Activated CD8-positive, alpha-beta T cell treated with anti-CD3 and anti-CD28 coated beads for 36 hours (primary cell): ENCODE measurements at regions not wholly inside any gene's neighbourhood (a gene's known extent, or its start where the extent isn't known, plus 50 kb on each side); places are given as distances from the start of the nearest gene placed in this dataset.
A peak's percentile ranks its signal among the peaks of the same experiment; 100 is the strongest.

Experiments
- ATAC-seq: fragments of 200-7000 bp; cut with Tn5 transposase; one replicate; pipeline ENCODE4 v1.10.0; 2021; ENCODE audit warnings: mild to moderate bottlenecking, moderate library complexity
- CTCF ChIA-PET: fragments of 350-600 bp; sonication (Branson Sonifier 250); formaldehyde crosslinking; loops from one replicate; lab custom pipeline; 2021; ENCODE audit warnings: antibody characterized with exemption; lab: Charles Lee
- POLR2A ChIA-PET: fragments of 350-600 bp; sonication (Branson Sonifier 250); formaldehyde crosslinking; loops from one replicate; lab custom pipeline; 2021; ENCODE audit warnings: antibody characterized with exemption; lab: Charles Lee
- DNase-seq: peaks from one replicate; pipeline ENCODE4 v3.0.0-alpha.2; 2020
- H3K27ac Mint-ChIP-seq: one replicate; pipeline ENCODE4 v1.8.0; 2021; ENCODE audit warnings: mild to moderate bottlenecking, mixed read lengths
- H3K27me3 Mint-ChIP-seq: one replicate; pipeline ENCODE4 v1.8.0; 2021; ENCODE audit warnings: mixed read lengths
- H3K36me3 Mint-ChIP-seq: one replicate; pipeline ENCODE4 v1.8.0; 2021; ENCODE audit warnings: low read depth, mixed read lengths
- H3K4me1 Mint-ChIP-seq: one replicate; pipeline ENCODE4 v1.8.0; 2021; ENCODE audit warnings: low read depth, mixed read lengths
- H3K4me3 Mint-ChIP-seq: one replicate; pipeline ENCODE4 v1.8.0; 2021; ENCODE audit warnings: mild to moderate bottlenecking, moderate library complexity, mixed read lengths
- H3K9me3 Mint-ChIP-seq: one replicate; pipeline ENCODE4 v1.8.0; 2021; ENCODE audit warnings: mixed read lengths
- intact Hi-C: fragments of 100-400 bp; cut with micrococcal nuclease; formaldehyde crosslinking; loops from one replicate; pipeline ENCODE4 v1.10.0; 2022
- TF ChIP-seq, protein P1 (sequence below): fragments of 200-600 bp; IDR thresholded peaks from one replicate; pipeline ENCODE4 v1.8.0; 2022; ENCODE audit warnings: antibody characterized with exemption, mild to moderate bottlenecking

- POLR2A ChIA-PET, result no interaction called here
- Mint-ChIP-seq H3K4me1 (no peaks in the 10 kb centered on the region), H3K27me3 (peaks cover 1% of the 10 kb centered on the region), H3K27ac (no peak overlapping the region), H3K4me3 (no peak overlapping the region), H3K36me3 (no peaks in the 10 kb centered on the region), H3K9me3 (peaks cover 6% of the 10 kb centered on the region)
- CTCF ChIA-PET, result interaction anchor here (0.6 to 1.5 kb wide), 3 partner anchors 17 to 596 kb away, joined by 3 read pairs; no protein-coding TSS in a partner anchor
- TF ChIP-seq, protein P1, sequence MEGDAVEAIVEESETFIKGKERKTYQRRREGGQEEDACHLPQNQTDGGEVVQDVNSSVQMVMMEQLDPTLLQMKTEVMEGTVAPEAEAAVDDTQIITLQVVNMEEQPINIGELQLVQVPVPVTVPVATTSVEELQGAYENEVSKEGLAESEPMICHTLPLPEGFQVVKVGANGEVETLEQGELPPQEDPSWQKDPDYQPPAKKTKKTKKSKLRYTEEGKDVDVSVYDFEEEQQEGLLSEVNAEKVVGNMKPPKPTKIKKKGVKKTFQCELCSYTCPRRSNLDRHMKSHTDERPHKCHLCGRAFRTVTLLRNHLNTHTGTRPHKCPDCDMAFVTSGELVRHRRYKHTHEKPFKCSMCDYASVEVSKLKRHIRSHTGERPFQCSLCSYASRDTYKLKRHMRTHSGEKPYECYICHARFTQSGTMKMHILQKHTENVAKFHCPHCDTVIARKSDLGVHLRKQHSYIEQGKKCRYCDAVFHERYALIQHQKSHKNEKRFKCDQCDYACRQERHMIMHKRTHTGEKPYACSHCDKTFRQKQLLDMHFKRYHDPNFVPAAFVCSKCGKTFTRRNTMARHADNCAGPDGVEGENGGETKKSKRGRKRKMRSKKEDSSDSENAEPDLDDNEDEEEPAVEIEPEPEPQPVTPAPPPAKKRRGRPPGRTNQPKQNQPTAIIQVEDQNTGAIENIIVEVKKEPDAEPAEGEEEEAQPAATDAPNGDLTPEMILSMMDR, result no peak
- intact Hi-C loops, result no loop called here
- DNase-seq (no peak), ATAC-seq (no peak)
Measured at GRCh38 chr7:18338910-18339523, 156.5 kb upstream of the HDAC9 start.

DNA sequence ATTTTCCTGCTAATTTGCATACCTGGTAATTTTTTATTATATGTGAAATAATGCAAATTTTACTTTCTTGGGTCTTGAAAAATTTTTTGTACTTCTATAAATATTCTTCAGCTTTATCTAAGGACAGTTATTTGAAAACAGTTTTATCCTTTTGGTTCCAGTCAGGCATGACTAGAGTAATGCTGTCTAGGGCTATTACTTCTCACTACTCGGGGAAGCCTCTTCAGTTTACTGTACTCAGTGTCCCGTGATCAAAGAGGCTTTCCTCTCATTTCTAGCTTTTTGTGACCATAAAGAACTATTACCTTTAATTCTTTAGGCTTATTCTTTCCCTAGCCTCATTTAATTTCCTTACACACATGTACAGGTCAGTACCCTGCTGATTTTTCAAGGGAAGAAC is 153.8 kb upstream of the HDAC9 start:
- no peak overlapping the region for H3K27ac Mint-ChIP-seq
- TF ChIP-seq, protein P1, result no peak
- ATAC-seq, result no peak
- ChIA-PET CTCF (interaction anchor here (1.1 kb wide), 1 partner anchor 11 kb away, joined by 3 read pairs; no protein-coding TSS in a partner anchor), POLR2A (no interaction called here)
- no peaks in the 10 kb centered on the region for H3K4me1 Mint-ChIP-seq
- H3K9me3 Mint-ChIP-seq, result peaks cover 6% of the 10 kb centered on the region
- intact Hi-C loops, result no loop called here
- no peak for DNase-seq
- H3K4me3 Mint-ChIP-seq, result no peak overlapping the region
- H3K27me3 Mint-ChIP-seq, result peaks cover 1% of the 10 kb centered on the region
- no peaks in the 10 kb centered on the region for H3K36me3 Mint-ChIP-seq

GRCh38 chr7:18343047-18343446 is 152.5 kb upstream of the HDAC9 start:
- ATAC-seq (no peak), DNase-seq (no peak)
- Mint-ChIP-seq H3K27me3 (peaks cover 1% of the 10 kb centered on the region), H3K9me3 (peaks cover 6% of the 10 kb centered on the region), H3K4me3 (no peak overlapping the region), H3K4me1 (no peaks in the 10 kb centered on the region), H3K36me3 (no peaks in the 10 kb centered on the region), H3K27ac (no peak overlapping the region)
- TF ChIP-seq, protein P1, result no peak
- intact Hi-C loops, result no loop called here
- ChIA-PET POLR2A (no interaction called here), CTCF (no interaction called here)

DNA sequence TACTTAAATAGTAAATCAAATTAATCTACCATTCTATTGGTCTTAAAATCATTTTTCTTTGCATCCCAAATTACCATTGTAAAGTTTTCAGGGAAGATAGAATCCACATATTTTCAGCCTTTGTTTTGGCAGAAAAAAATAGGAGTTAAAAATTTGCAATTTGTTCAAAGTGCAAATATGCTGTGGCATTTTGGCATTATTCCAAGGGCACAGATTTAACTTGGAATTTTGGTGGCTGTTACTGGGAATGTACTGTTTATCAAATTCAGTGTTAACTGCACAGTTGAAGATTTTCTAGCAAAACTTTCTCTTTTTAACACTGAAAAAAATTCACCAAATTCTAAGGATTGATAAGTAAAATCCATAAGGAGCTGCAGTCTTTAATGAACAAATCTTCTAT is 151.0 kb upstream of the HDAC9 start:
- no peak for ATAC-seq
- TF ChIP-seq, protein P1, result no peak
- no peak for DNase-seq
- Mint-ChIP-seq H3K36me3 (no peaks in the 10 kb centered on the region), H3K27ac (no peak overlapping the region), H3K4me1 (no peaks in the 10 kb centered on the region), H3K27me3 (peaks cover 1% of the 10 kb centered on the region), H3K9me3 (peaks cover 6% of the 10 kb centered on the region), H3K4me3 (no peak overlapping the region)
- intact Hi-C loops, result no loop called here
- CTCF ChIA-PET, result interaction anchor here (0.9 to 2.4 kb wide), 5 partner anchors 25 to 662 kb away, joined by 3 to 23 read pairs (median 9); no protein-coding TSS in a partner anchor
- POLR2A ChIA-PET, result interaction anchor here (0.6 kb wide), 1 partner anchor 240 kb away, joined by 3 read pairs; no protein-coding TSS in a partner anchor

DNA sequence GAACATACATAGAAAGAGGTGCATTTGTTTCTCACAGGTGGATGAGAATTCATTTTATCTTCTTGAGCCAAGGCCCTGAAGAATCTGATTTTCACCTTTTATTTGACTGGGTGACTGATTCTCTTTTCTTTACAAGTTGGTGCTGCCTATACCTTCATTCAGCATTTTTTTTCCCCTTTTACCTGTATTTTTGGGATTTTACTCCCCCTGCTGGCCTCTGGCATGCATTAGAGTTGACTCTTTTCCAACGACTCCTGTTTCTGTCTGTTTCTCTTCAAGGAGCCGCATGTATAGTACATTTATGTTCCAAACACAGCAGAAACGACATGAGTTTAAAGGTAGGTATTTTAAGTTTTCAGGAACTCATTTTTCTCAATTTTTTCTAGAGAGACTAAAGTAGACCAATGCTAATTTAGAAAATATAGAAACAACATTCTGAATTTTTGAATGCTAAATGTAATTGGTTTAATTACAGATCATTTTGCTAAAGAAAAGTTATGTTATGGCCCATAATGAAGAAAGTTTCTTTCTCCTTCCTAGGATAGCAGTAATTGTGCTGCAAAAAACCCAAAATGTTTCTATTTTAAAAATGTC is 149.8 kb upstream of the HDAC9 start:
- ATAC-seq (peak; percentile 61), DNase-seq (peak; percentile 46)
- Mint-ChIP-seq H3K27ac (no peak overlapping the region), H3K27me3 (peaks cover 1% of the 10 kb centered on the region), H3K9me3 (peaks cover 5% of the 10 kb centered on the region), H3K36me3 (no peaks in the 10 kb centered on the region), H3K4me3 (no peak overlapping the region), H3K4me1 (no peaks in the 10 kb centered on the region)
- CTCF ChIA-PET, result interaction anchor here (0.6 to 2.4 kb wide), 10 partner anchors 10 to 666 kb away, joined by 3 to 23 read pairs (median 6); no protein-coding TSS in a partner anchor
- POLR2A ChIA-PET, result no interaction called here
- intact Hi-C loops, result no loop called here
- TF ChIP-seq, protein P1, result peak; percentile 75
